ENCODE measurements at regions not wholly inside any gene's neighbourhood (a gene's known extent, or its start where the extent isn't known, plus 50 kb on each side); places are given as distances from the start of the nearest gene placed in this dataset.

DNA sequence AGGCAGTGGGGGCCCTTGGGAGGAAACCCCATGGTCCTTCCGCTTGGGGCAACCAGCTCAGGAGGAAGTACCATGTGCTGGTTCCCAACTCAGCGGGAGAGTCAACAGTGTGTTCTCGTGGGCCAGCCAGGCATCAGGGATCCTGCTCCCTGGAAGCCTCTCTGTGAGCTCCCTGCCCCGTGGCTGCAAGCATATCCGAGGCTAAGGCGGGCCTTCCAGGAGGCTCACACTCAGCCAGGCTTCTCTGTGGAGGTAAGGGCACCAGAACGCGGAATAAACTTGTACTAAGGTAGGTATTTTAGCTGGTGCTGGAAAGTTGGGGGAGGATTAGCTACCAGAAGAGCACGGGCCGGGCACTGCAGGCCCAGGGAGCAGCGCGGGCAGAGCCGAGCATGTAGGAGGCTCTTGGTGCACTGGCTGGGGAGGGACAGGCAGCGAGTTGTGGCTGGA, 74.7 kb upstream of the POU3F1 start:
- TF ChIP-seq, protein P1, sequence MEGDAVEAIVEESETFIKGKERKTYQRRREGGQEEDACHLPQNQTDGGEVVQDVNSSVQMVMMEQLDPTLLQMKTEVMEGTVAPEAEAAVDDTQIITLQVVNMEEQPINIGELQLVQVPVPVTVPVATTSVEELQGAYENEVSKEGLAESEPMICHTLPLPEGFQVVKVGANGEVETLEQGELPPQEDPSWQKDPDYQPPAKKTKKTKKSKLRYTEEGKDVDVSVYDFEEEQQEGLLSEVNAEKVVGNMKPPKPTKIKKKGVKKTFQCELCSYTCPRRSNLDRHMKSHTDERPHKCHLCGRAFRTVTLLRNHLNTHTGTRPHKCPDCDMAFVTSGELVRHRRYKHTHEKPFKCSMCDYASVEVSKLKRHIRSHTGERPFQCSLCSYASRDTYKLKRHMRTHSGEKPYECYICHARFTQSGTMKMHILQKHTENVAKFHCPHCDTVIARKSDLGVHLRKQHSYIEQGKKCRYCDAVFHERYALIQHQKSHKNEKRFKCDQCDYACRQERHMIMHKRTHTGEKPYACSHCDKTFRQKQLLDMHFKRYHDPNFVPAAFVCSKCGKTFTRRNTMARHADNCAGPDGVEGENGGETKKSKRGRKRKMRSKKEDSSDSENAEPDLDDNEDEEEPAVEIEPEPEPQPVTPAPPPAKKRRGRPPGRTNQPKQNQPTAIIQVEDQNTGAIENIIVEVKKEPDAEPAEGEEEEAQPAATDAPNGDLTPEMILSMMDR (IDR thresholded peaks at IDR 0.05): no peak
- no peak for DNase-seq (ENCODE audit: extremely low spot score, unreplicated experiment)
- no peaks in the 10 kb centered on the region for H3K27me3 Mint-ChIP-seq (ENCODE audit: unreplicated experiment)

DNA sequence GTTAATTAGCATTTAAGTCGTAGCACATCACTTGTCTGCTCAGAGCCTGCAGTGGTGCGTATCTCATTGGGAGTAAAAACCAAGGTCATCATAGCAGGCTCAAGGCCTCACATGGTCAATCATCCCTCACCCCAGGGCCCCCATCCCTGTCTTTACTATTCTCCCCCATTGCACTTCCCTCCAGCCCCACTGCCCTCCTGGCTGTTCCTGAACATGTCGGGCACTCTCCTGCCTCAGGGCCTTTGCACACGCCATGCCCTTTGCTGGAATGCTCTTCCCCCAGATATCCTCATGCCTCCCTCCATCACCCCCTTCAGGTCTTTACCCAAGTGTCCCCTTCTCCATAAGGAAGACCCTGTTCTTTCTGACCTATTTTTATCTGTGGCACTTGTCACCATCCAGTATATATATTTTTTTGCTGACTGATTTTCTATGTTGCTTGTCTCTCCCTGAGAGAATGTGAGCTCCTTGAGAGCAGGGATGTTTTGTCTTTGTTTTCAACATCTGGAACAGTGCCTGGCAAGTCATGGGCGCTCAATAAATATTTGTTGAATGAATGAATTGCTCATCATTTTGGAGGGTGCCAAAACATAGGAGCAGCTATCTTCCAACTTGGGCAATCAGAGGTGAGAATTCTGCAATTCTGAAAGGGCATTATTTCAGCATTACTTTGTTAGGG, 74.1 kb upstream of the POU3F1 start:
- Mint-ChIP-seq H3K4me1 (ENCODE audit: unreplicated experiment) (no peaks in the 10 kb centered on the region), H3K4me3 (ENCODE audit: unreplicated experiment) (no peak overlapping the region), H3K27ac (ENCODE audit: unreplicated experiment) (no peak overlapping the region), H3K36me3 (ENCODE audit: unreplicated experiment) (no peaks in the 10 kb centered on the region), H3K9me3 (ENCODE audit: unreplicated experiment) (no peaks in the 10 kb centered on the region), H3K27me3 (ENCODE audit: unreplicated experiment) (no peaks in the 10 kb centered on the region)
- no peak for DNase-seq (ENCODE audit: extremely low spot score, unreplicated experiment)
- TF ChIP-seq, protein P1 (IDR thresholded peaks at IDR 0.05): no peak

More for the DNA sequence above, 74.7 kb upstream of the POU3F1 start:
- H3K27ac Mint-ChIP-seq (ENCODE audit: unreplicated experiment): no peak overlapping the region
- H3K4me1 Mint-ChIP-seq (ENCODE audit: unreplicated experiment): no peaks in the 10 kb centered on the region
- H3K9me3 Mint-ChIP-seq (ENCODE audit: unreplicated experiment): no peaks in the 10 kb centered on the region
- H3K4me3 Mint-ChIP-seq (ENCODE audit: unreplicated experiment): no peak overlapping the region
- no peaks in the 10 kb centered on the region for H3K36me3 Mint-ChIP-seq (ENCODE audit: unreplicated experiment)

DNA sequence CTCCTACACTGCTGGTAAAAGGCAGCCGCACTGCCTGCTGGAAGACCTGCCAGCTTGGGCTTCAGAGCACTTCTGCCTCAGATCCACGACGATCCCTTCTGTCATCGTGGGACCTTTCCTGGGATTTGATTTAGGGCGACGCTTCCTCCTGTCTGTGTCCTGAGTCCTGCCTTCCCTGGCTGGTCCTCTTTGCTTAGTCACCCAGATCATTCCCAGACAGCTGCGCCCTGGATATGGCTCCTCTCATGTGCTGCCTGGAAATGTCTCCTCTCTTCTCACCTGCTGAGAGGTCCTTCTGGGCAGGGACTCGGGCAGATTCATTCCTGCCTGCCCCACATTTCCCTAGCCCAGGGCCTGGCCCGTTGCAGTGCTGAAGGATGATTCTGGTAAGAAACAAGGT, 72.4 kb upstream of the POU3F1 start:
- Mint-ChIP-seq H3K4me1 (ENCODE audit: unreplicated experiment) (no peaks in the 10 kb centered on the region), H3K4me3 (ENCODE audit: unreplicated experiment) (no peak overlapping the region), H3K27me3 (ENCODE audit: unreplicated experiment) (no peaks in the 10 kb centered on the region), H3K36me3 (ENCODE audit: unreplicated experiment) (no peaks in the 10 kb centered on the region), H3K9me3 (ENCODE audit: unreplicated experiment) (no peaks in the 10 kb centered on the region), H3K27ac (ENCODE audit: unreplicated experiment) (no peak overlapping the region)
- DNase-seq (ENCODE audit: extremely low spot score, unreplicated experiment): no peak
- TF ChIP-seq, protein P1 (IDR thresholded peaks at IDR 0.05): no peak

DNA sequence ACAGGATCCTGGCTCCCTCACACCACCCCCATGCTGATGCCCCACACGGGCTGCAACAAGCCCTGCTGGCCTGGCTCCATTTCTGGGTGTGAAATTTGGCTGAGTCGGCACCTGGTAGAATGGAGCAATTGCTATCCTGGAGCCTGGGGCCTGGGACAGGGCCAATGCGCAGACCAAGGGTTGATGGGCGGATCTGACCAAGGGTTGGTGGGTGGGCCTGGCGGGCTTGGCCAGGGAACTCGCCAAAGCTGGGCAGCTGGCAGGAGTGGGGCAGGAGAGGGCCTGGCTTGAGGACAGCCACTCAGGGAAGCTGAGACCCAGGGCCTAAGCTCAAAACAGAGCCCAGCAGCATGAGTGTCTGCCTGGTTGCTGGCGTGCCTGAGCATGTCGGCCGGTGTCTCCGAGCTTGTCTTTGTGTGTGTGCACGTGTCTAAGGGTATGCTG, 70.9 kb upstream of the POU3F1 start:
- no peak overlapping the region for H3K27ac Mint-ChIP-seq (ENCODE audit: unreplicated experiment)
- DNase-seq (ENCODE audit: extremely low spot score, unreplicated experiment): no peak
- H3K9me3 Mint-ChIP-seq (ENCODE audit: unreplicated experiment): no peaks in the 10 kb centered on the region
- TF ChIP-seq, protein P1 (IDR thresholded peaks at IDR 0.05): no peak
- no peaks in the 10 kb centered on the region for H3K4me1 Mint-ChIP-seq (ENCODE audit: unreplicated experiment)
- H3K27me3 Mint-ChIP-seq (ENCODE audit: unreplicated experiment): peaks cover 2% of the 10 kb centered on the region
- H3K36me3 Mint-ChIP-seq (ENCODE audit: unreplicated experiment): no peaks in the 10 kb centered on the region
- no peak overlapping the region for H3K4me3 Mint-ChIP-seq (ENCODE audit: unreplicated experiment)

DNA sequence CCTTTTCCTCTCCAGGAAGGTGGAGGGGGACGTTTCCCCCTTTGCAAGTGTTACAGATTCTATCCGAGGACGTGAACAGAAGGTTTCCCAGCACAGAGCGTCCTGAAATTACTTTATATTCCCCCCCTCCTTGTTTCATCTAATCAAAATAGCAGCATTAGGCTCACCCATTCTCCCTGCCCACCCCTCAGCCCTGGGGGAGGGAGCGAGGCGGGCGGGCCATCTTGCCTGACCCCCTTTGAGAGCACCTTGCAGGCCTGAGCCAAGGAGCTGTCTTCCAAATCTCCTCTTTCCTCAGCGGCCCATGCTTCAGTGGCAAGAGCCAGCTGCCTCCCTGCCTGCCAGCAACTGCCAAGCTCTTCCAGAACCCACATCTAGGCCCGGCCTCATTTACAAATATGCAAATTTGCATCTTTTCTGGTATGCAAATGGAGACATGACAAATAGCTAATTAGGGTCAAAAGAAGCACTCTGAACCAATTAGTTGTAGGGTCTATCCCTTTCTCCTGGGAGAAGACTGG, 69.1 kb upstream of the POU3F1 start:
- H3K4me1 Mint-ChIP-seq (ENCODE audit: unreplicated experiment): no peaks in the 10 kb centered on the region
- no peak overlapping the region for H3K4me3 Mint-ChIP-seq (ENCODE audit: unreplicated experiment)
- no peak overlapping the region for H3K27ac Mint-ChIP-seq (ENCODE audit: unreplicated experiment)
- peaks cover 5% of the 10 kb centered on the region for H3K27me3 Mint-ChIP-seq (ENCODE audit: unreplicated experiment)
- H3K9me3 Mint-ChIP-seq (ENCODE audit: unreplicated experiment): peaks cover 1% of the 10 kb centered on the region
- DNase-seq (ENCODE audit: extremely low spot score, unreplicated experiment): no peak
- TF ChIP-seq, protein P1 (IDR thresholded peaks at IDR 0.05): no peak
- no peaks in the 10 kb centered on the region for H3K36me3 Mint-ChIP-seq (ENCODE audit: unreplicated experiment)

Measured in osteocyte (in vitro differentiated cells).